ENCODE measurements at regions not wholly inside any gene's neighbourhood (a gene's known extent, or its start where the extent isn't known, plus 50 kb on each side); places are given as distances from the start of the nearest gene placed in this dataset.
"Not testable (repeated sequence)": the region's sequence is repeated elsewhere in the genome, so short reads cannot be mapped to it uniquely, and the experiment has no call there.

- DNase-seq: no peak
Measured at GRCh38 chrX:40853004-40853815, 117.9 kb upstream of the MED14 start.

- DNase-seq: no peak
Measured at GRCh38 chrX:40853816-40854123, 118.4 kb upstream of the MED14 start.

GRCh38 chrX:40854242-40854641 is 118.9 kb upstream of the MED14 start:
- DNase-seq: no peak

DNA sequence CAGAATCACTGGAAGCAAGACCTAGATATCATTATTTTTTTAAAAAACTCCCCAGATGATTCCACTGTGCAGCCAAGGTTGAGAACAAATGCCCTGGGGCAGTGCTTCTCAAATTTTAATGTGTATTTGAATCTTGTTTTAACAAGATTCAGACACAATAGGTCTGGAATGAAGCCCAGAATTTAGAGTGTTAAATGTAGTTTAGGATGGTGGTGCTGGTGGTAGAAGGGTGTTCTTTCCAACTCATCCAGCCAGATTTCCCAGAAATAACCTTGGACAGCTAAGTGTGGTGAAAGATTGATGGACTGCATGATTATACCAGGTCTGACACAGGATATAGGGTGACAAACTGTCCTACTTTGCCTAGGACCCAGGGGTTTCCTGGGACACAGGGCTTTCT is 120.1 kb upstream of the MED14 start:
- DNase-seq: no peak

GRCh38 chrX:40855932-40856515 is 120.7 kb upstream of the MED14 start:
- DNase-seq: no peak

- not testable (repeated sequence) for DNase-seq
Measured at GRCh38 chrX:40861952-40862554, 126.7 kb upstream of the MED14 start.

DNA sequence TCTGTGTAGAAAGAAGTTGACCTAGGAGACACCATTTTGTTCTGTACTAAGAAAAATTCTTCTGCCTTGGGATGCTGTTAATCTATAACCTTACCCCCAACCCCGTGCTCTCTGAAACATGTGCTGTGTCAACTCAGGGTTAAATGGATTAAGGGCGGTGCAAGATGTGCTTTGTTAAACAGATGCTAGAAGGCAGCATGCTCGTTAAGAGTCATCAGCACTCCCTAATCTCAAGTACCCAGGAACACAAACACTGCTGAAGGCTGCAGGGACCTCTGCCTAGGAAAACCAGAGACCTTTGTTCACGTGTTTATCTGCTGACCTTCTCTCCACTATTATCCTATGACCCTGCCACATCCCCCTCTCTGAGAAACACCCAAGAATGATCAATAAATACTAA is 127.9 kb upstream of the MED14 start:
- DNase-seq: not testable (repeated sequence)

GRCh38 chrX:40863671-40864070 is 128.3 kb upstream of the MED14 start:
- DNase-seq: no peak

GRCh38 chrX:40864972-40865371 is 129.6 kb upstream of the MED14 start:
- no peak for DNase-seq

DNA sequence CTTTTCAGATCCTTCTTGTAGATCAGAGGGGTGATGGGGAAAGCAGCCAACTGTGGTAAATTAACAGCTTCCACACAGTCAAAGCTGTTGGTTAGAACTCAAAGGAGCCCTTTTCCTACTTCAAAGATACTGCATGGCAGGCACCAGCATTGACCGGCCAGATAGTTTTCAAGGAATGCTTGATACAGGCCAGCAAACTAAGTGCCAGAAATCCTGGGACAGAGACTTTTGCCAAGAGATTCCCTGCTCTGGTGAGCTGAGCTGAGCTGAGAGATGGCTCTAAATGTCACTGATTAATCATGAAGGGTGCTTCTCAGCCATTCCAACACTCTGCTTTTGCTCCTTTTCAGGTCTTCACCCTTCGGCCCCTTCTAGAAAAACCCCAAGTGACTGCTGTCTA is 131.6 kb upstream of the MED14 start:
- DNase-seq: no peak

- peak; percentile 1 to 21 for DNase-seq
Measured at GRCh38 chrX:40867352-40867751, 132.0 kb upstream of the MED14 start.

DNA sequence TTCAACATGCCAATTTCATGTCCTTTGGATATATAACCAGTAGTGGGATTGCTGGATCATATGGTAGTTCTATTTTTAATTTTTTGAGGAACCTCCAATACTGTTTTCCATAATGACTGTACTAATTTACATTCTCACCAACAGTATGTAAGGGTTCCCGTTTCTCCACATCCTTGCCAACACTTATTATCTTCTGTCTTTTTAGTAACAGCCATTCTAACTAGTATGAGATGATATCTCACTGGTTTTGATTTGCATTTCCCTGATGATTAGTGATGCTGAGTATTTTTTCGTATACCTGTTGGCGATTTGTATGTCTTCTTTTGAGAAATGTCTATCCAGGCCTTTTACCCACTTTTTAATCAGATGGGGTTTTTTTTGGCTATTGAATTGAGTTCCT is 133.5 kb upstream of the MED14 start:
- no peak for DNase-seq

DNA sequence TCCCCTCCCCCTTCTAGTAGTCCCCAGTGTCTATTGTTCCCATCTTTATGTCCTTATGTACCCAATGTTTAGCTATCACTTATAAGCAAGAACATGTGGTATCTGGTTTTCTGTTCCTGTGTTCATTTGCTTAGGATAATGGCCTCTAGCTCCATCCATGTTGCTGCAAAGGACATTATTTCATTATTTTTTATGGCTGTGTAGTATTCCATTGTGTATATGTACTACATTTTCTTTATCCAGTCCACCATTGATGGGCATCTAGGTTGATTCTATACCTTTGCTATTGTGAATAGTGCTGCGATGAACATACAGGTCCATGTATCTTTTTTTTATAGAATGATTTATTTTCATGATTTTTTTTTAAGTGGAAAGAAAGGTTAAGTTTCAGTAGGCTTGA is 135.6 kb upstream of the MED14 start:
- DNase-seq: not testable (repeated sequence)

- peak in 1 of 2 experiments; percentile 0 for DNase-seq
Measured at GRCh38 chrX:40871385-40872082, 136.2 kb upstream of the MED14 start.

GRCh38 chrX:40872351-40872750 is 137.0 kb upstream of the MED14 start:
- no peak for DNase-seq

- no peak for DNase-seq
Measured at GRCh38 chrX:40875476-40875875, 140.1 kb upstream of the MED14 start.

GRCh38 chrX:40877887-40878286 is 142.5 kb upstream of the MED14 start:
- DNase-seq: peak in 1 of 2 experiments; percentile 0

GRCh38 chrX:40878766-40879165 is 143.4 kb upstream of the MED14 start:
- no peak for DNase-seq

DNA sequence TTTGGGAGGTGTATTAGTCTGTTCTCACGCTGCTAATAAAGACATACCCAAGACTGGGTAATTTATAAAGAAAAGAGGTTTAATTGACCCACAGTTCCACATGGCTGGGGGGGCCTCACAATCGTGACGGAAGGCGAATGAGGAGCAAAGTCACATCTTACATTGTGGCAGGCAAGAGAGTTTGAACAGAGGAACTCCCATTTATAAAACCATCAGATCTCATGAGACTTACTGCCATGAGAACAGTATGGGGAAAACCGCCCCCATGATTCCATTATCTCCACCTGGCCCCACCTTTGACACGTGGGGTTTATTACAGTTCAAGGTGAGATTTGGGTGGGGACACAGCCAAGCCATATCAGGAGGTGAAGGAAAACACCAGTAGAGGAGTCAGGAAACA is 143.8 kb upstream of the MED14 start:
- not testable (repeated sequence) for DNase-seq

- DNase-seq: no peak
Measured at GRCh38 chrX:40880712-40881111, 145.4 kb upstream of the MED14 start.

GRCh38 chrX:40883021-40883619 is 147.8 kb upstream of the MED14 start:
- DNase-seq: no peak

DNA sequence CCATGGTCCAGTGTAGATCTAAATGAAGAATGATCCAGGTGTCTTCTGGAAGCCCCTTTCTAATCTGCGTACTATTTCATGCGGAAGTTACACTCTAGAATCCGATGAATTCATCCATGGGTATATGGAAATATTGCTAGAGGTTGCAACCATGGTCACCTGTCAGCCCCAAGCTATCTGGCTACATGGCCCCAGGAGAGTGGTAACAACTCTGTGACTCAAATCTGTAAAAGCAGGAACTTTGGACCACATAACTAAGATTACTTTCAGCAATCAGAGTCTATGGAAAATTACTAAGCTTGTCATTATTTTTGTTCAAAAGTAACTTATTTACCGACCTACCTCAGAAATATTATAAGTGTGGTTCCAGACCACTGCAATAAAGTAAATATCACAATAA is 150.6 kb upstream of the MED14 start:
- DNase-seq: no peak

GRCh38 chrX:40887476-40887875 is 152.1 kb upstream of the MED14 start:
- DNase-seq: no peak

All from SW 1271 (cell line).